ENCODE measurements at regions not wholly inside any gene's neighbourhood (a gene's known extent, or its start where the extent isn't known, plus 50 kb on each side); places are given as distances from the start of the nearest gene placed in this dataset.

DNA sequence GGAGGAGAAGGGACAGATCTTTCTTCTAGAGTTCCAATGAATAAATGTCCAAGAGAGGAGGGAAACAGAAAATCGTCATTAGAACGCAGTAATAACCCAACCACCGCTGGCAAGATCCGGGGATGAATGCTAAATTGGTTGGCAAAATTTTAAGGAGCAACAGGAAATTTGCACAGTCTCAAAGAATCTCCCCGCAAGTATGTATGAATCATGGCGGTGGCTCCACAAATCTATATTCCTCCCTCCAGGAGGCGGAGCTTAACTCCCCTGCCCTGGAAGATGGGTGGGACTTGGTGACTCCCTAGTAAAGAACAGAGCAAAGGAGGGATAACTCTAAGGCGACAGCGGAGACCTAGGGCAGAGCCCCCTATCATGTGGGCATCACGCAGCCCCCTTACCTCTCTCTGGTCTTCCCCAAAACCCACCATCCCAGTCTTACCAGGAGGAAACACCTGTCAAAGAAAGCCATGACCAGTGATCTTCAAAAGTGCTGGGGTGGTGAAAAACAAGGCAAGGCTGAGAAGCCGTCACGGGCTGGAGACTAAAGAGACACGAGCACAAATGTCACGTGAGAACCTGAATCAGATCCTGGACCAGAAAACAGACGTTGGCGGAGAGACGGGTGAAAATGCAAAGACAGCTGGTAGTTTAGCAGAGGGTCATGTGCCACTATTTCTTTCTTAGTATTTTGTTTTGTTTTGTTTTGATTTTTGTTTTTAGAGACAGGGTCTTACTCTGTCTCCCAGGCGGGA is 125.8 kb downstream of the NCOR2 start:
- no peak for TF ChIP-seq POLR2A (IDR thresholded peaks at IDR 0.05)
- TF ChIP-seq, protein P1, sequence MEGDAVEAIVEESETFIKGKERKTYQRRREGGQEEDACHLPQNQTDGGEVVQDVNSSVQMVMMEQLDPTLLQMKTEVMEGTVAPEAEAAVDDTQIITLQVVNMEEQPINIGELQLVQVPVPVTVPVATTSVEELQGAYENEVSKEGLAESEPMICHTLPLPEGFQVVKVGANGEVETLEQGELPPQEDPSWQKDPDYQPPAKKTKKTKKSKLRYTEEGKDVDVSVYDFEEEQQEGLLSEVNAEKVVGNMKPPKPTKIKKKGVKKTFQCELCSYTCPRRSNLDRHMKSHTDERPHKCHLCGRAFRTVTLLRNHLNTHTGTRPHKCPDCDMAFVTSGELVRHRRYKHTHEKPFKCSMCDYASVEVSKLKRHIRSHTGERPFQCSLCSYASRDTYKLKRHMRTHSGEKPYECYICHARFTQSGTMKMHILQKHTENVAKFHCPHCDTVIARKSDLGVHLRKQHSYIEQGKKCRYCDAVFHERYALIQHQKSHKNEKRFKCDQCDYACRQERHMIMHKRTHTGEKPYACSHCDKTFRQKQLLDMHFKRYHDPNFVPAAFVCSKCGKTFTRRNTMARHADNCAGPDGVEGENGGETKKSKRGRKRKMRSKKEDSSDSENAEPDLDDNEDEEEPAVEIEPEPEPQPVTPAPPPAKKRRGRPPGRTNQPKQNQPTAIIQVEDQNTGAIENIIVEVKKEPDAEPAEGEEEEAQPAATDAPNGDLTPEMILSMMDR (IDR thresholded peaks at IDR 0.05): no peak
